ENCODE measurements at regions not wholly inside any gene's neighbourhood (a gene's known extent, or its start where the extent isn't known, plus 50 kb on each side); places are given as distances from the start of the nearest gene placed in this dataset.

GRCh38 chr5:155624597-155625241, 611.2 kb downstream of the KIF4B start:
- DNase-seq (no peak), ATAC-seq (ENCODE audit: low FRiP score in 2 of 2) (no peak)
- no peak for TF ChIP-seq POLR2A (IDR thresholded peaks at IDR 0.05)
- no peak for TF ChIP-seq EP300 (IDR thresholded peaks at IDR 0.05)
- TF ChIP-seq POLR2AphosphoS5 (IDR thresholded peaks at IDR 0.05), result no peak
- TF ChIP-seq CTCF (IDR thresholded peaks at IDR 0.05), result no peak
- WGBS, 2 donors, result 69 to 70% methylated on average over 5 of the region's 5 CpGs
- Histone ChIP-seq H3K27me3 (no peaks in the 10 kb centered on the region), H3K36me3 (no peaks in the 10 kb centered on the region), H3K4me3 (no peak overlapping the region), H3K4me1 (no peaks in the 10 kb centered on the region), H3K27ac (no peak overlapping the region), H3K9me3 (no peaks in the 10 kb centered on the region)

GRCh38 chr5:155625315-155625714, 611.8 kb downstream of the KIF4B start:
- no peak for DNase-seq
- no peak overlapping the region for H3K4me3 ChIP-seq
- WGBS, 2 donors, result 32 to 40% methylated on average over 3 of the region's 3 CpGs
- no peaks in the 10 kb centered on the region for H3K27me3 ChIP-seq
- H3K4me1 ChIP-seq, result no peaks in the 10 kb centered on the region
- no peak for ATAC-seq (ENCODE audit: low FRiP score in 2 of 2)
- H3K36me3 ChIP-seq, result no peaks in the 10 kb centered on the region
- no peaks in the 10 kb centered on the region for H3K9me3 ChIP-seq
- TF ChIP-seq EP300 (IDR thresholded peaks at IDR 0.05), result no peak
- TF ChIP-seq POLR2A (IDR thresholded peaks at IDR 0.05), result no peak
- no peak for TF ChIP-seq POLR2AphosphoS5 (IDR thresholded peaks at IDR 0.05)
- no peak for TF ChIP-seq CTCF (IDR thresholded peaks at IDR 0.05)
- H3K27ac ChIP-seq, result no peak overlapping the region

GRCh38 chr5:155625897-155626543, 612.5 kb downstream of the KIF4B start:
- 78 to 80% methylated on average over 3 of the region's 3 CpGs for WGBS, 2 donors
- H3K36me3 ChIP-seq, result no peaks in the 10 kb centered on the region
- H3K27ac ChIP-seq, result no peak overlapping the region
- no peak for ATAC-seq (ENCODE audit: low FRiP score in 2 of 2)
- no peak for TF ChIP-seq EP300 (IDR thresholded peaks at IDR 0.05)
- no peak for TF ChIP-seq CTCF (IDR thresholded peaks at IDR 0.05)
- no peak for TF ChIP-seq POLR2AphosphoS5 (IDR thresholded peaks at IDR 0.05)
- TF ChIP-seq POLR2A (IDR thresholded peaks at IDR 0.05), result no peak
- H3K27me3 ChIP-seq, result no peaks in the 10 kb centered on the region
- DNase-seq, result no peak
- H3K4me1 ChIP-seq, result no peaks in the 10 kb centered on the region
- no peak overlapping the region for H3K4me3 ChIP-seq
- H3K9me3 ChIP-seq, result no peaks in the 10 kb centered on the region

- ATAC-seq (ENCODE audit: low FRiP score in 2 of 2) (no peak), DNase-seq (no peak)
- Histone ChIP-seq H3K27ac (no peak overlapping the region), H3K9me3 (no peaks in the 10 kb centered on the region), H3K4me3 (no peak overlapping the region), H3K36me3 (no peaks in the 10 kb centered on the region), H3K4me1 (no peaks in the 10 kb centered on the region), H3K27me3 (no peaks in the 10 kb centered on the region)
- TF ChIP-seq POLR2A (IDR thresholded peaks at IDR 0.05), result no peak
- TF ChIP-seq CTCF (IDR thresholded peaks at IDR 0.05), result no peak
- no peak for TF ChIP-seq POLR2AphosphoS5 (IDR thresholded peaks at IDR 0.05)
- TF ChIP-seq EP300 (IDR thresholded peaks at IDR 0.05), result no peak
- WGBS, 2 donors, result 80 to 81% methylated on average over 6 of the region's 6 CpGs
Observed at GRCh38 chr5:155626592-155626991, 613.0 kb downstream of the KIF4B start.

GRCh38 chr5:155628346-155628745, 614.8 kb downstream of the KIF4B start:
- WGBS, 2 donors, result 80 to 88% methylated on average over 7 of the region's 7 CpGs

More at GRCh38 chr5:155628346-155628745, 614.8 kb downstream of the KIF4B start:
- Histone ChIP-seq H3K36me3 (no peaks in the 10 kb centered on the region), H3K27ac (no peak overlapping the region), H3K4me1 (no peaks in the 10 kb centered on the region), H3K9me3 (peaks cover 0 to 3% (median 0%) of the 10 kb centered on the region in 4 donors), H3K27me3 (no peaks in the 10 kb centered on the region), H3K4me3 (no peak overlapping the region)
- TF ChIP-seq CTCF (IDR thresholded peaks at IDR 0.05) (no peak), POLR2A (IDR thresholded peaks at IDR 0.05) (no peak)
- ATAC-seq (ENCODE audit: low FRiP score in 2 of 2), result no peak
- DNase-seq, result no peak
